SW480 (cell line): ENCODE measurements at regions not wholly inside any gene's neighbourhood (a gene's known extent, or its start where the extent isn't known, plus 50 kb on each side); places are given as distances from the start of the nearest gene placed in this dataset.

ENCODE experiments used
- DNase-seq: peaks from one replicate; pipeline ENCODE4 v3.0.0-alpha.2; 2016; ENCODE audit warnings: low spot score

DNA sequence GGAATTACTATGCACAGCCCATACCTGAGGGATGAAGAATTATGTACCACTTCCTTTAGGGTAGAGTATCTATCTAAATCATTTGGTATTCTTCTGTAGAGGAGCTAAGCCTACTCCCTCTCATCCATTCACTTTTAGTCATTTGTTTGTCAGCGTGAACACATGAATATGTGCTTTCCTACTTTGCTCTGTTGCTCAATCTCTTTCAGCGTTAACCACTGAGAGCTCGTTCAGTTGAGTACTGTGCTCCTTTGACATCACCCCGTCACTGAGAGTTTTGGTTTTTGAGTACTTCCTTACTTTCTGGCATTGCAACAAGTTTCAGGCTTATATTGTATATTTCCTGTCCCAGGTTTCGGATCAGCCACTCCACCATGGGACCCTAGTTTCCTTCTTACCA is 700.6 kb downstream of the NLGN4X start:
- DNase-seq = no peak

DNA sequence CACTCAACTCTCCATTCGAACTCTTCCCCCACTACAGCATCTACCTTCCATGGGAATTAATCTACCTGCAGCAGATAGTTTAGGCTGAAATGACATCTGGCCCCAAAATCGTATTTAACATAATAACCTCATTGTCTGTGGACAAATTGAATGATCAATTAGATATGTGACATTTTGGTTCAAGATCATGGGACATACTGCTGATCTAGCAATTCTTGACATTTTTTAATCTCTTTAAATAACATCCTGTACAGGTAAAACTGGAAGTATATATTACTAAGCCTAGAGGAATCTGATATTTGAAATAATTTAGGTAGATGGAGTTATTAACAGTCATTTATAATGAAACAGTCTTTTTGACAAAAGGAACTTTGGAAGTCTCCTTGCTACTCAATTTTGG is 702.5 kb downstream of the NLGN4X start:
- DNase-seq = no peak

DNA sequence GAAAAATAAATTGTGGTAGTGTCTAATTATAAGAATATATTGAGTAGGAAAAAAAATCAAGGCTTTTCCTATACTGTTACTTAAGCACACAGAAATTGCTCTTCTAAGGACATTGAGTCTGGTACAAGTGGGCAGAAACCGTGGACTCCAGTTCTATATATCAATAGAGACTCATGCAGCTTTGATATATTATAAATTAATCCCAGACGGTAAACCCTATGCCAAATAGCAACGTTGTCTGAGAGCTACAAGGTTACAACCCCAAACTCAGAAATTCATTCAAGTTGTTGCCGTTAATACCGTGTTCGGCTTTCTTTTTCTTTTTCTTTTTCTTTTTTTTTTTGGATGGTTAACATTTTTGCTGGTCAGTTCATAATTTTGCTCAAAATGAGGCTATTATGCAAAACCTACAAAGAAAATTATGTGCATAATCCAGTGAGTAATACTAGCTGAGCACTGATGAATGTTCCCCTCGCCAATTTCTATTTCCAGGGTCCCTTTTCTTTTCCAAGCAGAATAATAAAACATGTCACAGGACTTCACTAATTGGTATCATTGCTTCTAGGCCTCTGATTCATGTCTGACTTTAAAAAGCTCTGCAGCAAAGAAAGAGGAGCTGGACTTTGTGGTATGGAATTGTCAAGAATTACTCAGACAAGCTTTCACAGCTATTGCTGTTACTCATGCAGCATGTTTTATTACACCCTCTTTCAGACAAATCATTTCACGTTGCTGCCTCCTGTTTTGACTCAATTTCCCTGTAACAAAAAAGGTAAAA is 737.7 kb downstream of the NLGN4X start:
- no peak for DNase-seq

DNA sequence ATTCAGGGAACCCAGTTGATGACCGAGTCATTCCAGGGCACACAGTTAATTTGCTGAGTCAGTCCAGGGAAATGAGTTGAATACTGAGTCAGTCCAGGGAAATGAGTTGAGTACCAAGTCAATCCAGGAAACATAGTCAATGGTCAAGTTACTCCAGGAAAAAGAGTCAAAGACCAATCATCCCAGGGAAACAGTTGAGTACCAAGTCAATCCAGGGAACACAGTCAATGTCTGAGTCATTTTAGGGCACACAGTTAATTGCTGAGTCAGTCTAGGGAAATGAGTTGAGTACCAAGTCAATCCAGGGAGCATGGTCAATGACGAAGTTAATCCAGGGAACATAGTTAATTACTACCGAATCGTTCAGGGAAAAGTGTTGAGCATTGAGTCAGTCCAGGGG is 754.4 kb downstream of the NLGN4X start:
- no peak for DNase-seq

DNA sequence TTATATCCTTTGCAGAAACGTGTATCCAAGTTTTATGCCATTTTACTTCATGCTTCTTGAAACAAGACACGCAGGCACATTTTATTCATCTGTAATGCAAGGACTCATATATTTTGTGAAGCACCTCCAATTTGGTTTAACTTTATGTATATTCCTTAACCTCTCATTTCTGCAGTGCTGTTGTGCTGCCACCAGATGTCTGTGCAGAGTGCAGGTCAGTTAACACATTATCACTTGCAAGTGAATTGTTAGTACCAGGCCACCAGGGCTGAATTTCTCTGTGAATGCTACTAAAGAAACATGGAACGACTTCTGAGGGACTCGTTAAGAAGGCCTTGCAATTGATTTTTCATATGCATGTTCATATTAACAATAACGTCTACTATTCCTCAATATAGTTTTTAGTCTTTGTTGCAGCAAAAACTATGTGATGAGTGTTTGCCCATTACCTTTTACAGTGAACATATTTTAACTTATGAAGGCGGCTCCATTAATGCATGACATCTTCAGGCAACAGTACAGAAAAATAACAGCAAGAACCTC is 770.3 kb downstream of the NLGN4X start:
- peak; percentile 3 for DNase-seq

DNA sequence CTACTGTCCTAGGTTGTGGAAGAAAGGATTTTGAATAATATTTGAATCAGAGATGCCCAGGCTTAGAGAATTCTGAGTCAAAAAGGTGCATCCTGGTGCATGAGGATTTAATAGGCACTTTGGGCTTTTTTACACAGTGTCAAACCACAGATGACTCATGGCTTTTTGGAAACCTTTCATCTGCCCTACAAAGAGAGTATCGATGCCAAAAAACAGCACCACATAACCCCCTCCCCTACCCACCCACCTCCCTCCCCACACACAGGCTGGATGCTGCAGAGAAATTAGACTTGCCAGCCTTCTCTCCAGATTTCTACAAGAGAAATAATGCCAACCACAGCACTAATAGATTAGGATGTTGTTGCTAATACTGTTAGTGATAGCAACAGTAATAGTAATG is 779.3 kb downstream of the NLGN4X start:
- DNase-seq = no peak

DNA sequence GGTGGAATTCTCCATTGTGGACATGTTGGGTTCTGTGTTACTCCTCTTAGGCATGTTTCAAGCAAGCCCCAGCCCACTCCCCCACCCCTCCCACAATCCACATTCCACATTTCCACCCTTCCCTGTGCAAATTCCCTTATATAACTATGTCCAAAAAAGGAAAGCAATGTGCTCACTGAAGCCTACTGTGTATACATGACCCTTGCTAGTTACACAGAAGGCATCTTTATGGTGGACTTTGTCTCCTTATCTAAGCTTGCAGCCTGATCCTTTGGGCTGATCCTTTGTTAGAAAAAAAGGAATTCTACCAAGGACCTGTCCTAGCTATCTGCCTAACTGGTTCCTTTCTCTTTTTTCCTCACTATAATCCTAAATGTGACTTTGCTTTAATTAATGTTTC is 796.8 kb downstream of the NLGN4X start:
- no peak for DNase-seq

DNA sequence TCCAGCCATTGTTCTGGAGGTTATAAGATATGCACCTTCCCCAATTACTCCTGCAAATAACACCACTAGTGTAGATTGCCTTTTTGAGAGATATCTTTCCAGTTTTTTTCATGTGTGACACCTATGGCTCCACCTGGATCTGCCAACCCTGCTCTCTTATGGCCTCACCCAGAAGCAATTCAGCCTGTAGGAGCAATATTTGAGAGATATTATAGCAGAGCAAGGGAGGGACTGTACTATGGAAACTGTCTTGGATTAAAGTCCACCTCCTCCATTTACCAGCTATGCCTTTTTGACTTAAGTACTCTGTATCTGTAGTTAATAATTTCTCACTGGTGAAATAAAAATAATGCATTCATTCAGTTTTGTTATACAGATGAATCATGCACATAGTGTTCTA is 803.5 kb downstream of the NLGN4X start:
- DNase-seq = no peak

DNA sequence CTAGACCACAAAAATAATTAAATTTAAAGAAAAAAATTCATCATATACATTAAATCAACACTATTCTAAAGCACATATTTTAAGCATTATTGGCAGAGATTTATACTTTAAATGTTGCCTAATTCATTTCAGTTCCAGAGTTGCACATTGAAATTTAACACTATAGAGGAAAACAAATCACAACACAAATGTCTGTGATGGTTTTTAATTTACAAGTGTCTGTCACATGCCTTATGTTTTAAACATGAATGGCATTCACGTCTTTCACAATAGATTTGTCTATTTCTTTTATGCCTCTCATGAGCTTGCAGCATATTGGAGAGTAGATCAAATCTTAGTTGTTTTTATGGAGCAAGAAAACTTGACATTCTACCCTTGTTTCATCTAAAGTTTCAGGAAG is 811.3 kb downstream of the NLGN4X start:
- no peak for DNase-seq

DNA sequence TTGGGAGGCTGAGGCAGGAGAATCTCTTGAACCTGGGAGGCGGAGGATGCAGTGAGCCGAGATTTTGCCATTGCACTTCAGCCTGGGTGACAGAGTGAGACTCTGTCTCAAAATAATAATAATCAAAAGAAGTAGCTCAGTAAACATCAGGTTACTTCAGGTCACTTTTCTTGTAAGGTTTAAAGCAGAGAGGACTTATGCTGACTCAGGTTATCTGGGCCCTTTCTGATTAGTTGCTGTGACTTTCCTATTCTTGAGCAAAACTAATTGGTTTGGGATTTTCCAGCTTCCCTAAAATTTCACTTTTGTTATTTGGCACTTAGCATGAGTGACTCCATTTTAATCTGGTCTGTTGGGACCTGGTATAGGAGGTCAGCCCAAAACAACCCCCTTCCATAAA is 812.9 kb downstream of the NLGN4X start:
- no peak for DNase-seq

DNA sequence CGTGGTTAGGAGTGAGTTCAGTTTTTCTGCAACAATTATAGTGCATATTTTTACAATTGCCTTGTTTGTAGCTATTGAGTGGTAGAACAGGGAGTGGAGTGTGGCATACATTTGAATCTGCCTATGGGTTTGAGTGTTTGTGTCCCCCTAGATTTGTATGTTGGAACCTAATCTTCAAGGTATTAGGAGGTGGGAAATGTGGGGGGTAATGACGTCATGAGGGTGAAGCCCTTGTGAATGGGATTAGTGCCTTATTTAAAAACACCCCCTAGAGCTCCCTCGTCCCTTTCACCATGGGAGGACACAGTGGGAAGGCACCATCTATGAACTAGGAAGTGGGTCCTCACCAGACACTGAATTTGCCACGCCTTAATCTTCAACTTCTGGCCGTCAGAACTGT is 819.6 kb downstream of the NLGN4X start:
- no peak for DNase-seq

DNA sequence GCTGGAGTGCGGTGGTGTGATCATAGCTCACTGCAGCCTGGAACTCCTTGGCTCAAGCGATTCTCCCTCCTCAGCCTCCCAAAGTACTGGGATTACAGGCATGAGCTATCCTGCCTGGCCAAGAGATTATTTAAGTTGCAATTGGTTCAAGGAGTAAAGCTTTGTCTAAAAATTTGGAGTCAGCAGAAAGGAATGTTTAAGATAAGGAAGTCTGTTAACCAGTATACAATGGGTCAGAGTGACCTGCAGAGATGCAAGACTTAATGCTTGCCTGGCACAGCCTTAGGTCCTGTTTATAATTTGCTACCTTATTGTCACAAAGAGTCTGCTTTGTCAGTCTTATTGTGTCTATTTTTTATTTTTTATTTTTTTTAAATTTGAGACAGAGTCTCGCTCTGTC is 826.2 kb downstream of the NLGN4X start:
- DNase-seq = no peak

DNA sequence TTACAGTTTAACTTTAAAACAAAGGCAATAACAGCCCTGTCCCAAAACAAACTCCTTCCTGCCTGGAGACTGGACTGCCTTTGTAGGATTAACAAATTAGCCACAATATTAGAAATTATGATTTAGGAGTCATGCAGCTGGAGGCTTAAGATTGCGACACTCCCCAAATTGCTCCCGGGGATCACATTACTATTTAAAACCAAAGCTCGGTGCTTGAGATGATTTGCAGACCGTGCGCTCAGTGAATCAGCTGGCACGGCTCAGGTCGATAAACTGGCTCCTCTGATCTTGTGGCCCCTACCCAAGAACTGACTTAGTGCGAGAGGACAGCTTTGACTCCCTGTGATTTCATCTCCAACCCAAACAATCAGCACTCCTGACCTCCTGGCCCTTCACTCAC is 829.3 kb downstream of the NLGN4X start:
- DNase-seq = no peak

DNA sequence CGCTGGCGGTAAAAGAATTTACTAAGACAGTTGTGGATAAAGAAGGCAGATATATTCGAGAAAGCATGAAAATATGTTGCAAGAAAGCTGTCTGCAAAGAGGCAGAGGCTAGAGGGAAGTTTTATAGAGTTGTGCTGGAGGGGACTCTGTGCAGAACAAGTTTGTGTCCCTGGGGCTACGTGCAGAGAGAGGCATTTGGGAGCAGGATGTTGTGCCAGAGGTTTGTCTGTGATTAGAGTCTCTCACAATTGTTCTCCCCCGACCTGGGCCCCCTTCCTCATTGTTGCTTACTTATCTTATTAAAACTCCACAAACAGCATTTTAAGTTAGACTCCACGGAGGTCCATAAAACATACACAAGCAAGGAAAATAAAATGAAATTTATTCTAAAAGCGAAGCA is 831.3 kb downstream of the NLGN4X start:
- DNase-seq = no peak

DNA sequence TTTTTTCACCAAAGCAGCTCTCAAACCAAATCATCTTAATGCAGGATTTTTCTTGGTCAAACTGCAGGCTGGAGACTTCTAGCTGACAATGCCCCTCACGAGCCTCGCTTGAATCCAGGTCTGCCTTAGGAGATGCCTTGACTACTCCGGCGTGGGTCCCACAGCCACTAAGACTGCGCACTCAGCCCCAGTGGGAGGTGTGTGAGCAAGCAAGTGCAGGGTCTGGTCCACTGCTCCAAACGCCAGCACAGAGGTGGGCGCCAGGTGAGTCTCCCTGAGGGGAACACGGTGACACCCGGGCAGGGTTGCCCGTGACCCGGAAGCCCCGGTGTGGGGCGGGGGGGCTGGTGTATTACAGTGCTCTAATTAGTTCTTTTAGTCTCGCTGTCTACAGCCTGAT is 838.3 kb downstream of the NLGN4X start:
- DNase-seq = no peak

DNA sequence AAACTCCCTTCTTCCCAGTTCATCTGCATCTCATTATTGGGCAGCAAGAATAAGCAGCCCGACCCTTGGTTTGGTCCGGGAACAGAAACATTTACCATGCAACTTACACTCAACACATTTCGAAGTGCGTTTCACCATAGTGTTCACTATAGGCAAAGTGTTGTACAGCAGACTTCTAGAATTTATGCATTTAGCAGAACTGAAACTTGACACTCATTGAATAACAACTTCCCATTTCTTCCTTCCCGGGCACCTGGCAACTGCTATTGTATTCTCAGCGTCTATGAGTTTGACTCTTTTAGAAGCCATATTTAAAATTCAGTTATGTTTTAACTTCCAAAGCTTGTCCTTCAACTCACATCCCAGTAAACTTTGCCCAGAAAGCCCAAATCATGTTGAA is 840.6 kb downstream of the NLGN4X start:
- no peak for DNase-seq

DNA sequence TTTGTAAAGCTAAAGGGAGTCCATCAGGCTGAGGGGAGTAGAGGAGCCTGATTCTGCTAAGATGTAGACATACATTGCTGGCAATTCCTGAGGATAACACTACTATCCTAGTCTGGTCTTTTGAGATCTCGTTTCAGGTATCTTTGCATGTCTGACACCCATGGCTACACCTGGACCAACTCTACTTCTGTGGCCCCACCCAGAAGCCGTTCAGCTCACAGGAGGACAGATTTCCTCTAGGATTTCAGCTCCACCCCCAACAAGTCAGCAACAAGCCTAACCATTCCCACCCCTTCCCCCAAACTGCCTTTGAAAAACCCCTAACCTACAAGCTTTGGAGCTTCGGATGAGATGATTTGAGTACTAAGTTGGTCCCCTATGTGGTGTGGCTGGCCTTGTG is 848.2 kb downstream of the NLGN4X start:
- DNase-seq = no peak

DNA sequence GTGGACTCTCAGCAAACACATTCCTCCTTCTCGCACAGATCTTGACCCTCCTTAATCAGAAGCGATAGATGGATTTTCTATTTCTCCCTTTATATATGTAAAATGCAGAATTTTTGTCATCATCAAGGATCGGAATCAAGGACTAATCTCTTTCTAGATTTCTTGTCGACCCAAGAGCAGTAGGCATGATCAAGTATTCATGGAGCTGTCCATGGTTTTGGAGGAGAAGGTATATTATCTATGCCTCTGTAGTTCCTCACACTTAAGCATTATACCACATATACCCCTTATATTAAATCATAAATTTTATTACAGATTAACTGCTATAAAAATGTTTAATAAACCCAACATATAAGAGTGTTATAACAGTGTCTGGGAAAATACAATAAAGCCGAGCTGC is 886.8 kb downstream of the NLGN4X start:
- no peak for DNase-seq

DNA sequence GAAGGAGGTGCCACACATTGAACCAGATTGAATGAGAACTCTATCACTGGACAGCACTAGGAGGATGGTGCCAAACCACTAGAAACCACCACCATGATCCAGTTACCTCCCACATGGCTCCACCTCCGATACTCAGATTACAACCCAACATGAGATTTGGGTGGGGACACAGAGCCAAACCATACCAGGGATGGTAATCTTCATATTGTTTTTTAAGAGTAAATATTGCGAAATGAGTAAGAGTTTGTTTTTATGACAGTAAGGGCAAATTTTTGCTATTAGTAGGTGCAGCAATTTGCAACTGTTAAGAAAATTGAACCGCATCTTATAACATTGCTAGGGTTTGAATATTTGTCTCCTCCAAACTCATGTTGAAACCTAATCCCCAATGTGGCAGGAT is 891.5 kb downstream of the NLGN4X start:
- no peak for DNase-seq

DNA sequence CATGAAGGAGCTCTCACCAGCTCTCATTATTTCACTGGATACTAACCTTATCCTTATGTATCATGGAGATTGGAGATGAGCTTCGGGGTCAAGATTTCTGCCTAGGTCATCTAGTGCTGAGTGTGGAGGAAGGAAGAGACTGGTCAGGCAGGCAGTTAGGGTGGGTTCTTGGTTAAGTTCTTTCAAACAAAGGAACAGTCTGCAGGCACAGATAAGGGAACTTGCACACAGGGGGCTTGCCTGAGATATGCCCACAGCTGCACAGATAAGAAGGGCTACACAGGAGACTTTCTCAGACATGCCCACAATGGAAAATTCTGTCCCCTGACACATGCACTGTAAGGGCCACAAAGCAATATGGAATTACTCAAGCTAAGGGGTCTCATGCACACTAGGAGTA is 904.1 kb downstream of the NLGN4X start:
- no peak for DNase-seq

DNA sequence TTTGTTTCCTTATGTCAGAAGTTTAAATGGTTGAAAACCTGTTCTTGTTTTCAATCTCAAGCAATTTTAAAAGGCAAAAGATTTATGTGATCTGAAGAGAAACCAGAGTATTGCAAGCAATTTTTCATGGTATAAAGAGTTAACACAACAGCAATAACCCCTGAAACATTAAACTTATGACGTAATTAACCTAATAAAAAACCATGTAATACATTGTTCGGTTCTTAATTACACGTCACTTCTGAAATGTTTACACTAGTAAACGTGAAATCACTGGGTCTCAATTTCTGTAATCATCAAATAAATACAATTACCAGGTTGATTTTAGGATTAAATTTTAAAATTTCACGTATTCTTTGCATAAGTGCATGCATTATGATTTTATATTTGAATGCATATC is 914.5 kb downstream of the NLGN4X start:
- DNase-seq = no peak

DNA sequence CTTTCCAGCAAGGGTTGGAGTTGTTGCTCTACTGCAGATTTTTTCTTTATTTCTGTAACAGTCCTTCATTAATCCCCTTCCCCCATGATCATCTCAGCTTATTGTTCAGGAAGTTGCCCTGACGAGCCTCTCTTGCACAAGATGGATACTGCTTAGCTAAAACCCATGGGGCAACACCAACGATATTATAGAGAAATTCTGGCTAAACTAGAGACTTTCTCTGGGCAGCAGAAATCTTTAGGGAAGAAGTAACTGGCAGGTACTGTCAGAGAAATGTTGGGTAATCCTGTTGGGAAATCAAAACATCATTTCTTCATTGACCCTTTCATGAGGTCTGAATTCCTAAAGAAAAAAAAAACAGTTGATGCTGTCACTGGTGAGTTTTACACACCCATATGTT is 921.3 kb downstream of the NLGN4X start:
- no peak for DNase-seq

DNA sequence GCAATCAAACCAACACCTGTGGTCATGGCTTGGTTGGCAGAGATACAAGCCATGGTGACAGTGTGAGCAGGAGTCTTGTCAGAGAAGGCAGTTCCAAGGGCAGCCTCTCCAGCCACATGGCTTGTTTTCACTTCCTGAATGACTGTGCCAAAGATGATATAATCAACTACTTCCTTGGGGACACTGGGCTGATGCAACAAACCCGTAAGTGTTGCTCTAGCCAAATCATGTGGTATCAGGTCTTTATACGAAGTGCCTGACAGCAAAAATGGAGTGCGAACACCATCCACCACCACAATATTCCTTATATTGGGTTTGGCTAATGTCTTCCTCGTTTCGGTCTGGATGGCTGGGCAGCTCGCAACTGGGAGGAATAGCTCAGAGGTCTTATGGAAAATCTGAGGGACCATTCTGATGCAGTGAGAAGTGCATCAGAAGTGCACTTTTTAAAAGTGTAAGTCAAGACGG is 922.0 kb downstream of the NLGN4X start:
- DNase-seq = no peak

DNA sequence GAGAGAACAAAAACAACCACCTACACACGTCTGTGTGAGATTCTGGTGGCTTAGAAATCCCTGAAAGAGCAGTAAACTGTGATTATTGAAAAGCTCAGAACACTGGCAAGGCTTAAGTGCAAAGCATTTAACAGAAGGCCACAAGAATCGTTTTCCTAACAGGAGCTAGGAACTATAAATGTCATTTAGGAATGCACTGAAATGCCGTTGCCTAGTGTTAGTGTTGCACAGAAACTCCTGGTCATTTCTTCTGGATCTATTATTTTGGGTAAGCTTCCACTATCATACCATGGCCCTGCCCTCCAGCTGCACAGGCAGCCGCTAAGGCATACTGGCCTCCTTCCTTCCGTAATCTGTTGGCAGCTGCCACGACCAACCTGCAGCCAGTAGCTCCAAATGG is 923.2 kb downstream of the NLGN4X start:
- DNase-seq = no peak
